NCI-H2081 (cell line): ENCODE measurements at regions not wholly inside any gene's neighbourhood (a gene's known extent, or its start where the extent isn't known, plus 50 kb on each side); places are given as distances from the start of the nearest gene placed in this dataset.
"Not testable (repeated sequence)": the region's sequence is repeated elsewhere in the genome, so short reads cannot be mapped to it uniquely, and the experiment has no call there.

Experiments used
- DNase-seq, 2 experiments: peaks; one replicate each; lab custom pipeline; 2025; lab: John Stamatoyannopoulos, UW

GRCh38 chr6:74408844-74409243 is 712.8 kb downstream of the CD109 start:
- DNase-seq = no peak

DNA sequence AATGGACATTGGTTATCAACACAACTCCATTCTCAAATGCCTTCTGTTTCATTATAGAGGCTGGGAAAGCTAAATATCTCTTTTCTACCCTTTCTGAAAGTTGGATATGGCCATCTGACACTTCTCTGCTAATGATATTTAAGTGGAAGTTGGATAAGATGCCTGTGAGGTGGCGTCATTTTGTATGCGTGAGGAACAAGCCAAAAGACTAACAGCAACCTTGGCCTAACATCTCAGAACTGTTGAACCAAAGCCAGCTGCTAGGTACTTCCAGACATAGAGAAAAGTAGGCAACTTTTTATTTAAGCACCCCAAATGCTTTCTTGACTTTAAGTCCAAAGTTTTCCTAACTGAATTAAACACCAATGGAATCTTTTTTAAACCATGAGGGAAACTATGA is 708.4 kb downstream of the CD109 start:
- no peak for DNase-seq

DNA sequence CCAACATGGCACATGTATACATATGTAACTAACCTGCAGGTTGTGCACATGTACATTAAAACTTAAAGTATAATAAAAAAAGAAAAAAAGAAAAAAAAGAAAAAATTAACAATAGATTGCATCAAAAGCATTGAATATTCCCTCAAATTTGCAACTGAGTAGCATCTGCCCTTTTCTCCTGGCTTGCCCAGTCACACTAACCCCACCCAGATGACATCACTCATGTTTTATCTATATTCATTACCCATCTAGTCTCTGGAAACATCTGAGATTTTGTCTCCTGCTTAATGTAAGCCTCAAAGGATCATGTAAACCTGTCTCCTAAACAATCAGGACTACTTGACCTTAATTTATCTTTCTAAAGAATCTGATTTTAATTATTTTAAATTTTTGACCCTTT is 706.8 kb downstream of the CD109 start:
- DNase-seq = no peak

DNA sequence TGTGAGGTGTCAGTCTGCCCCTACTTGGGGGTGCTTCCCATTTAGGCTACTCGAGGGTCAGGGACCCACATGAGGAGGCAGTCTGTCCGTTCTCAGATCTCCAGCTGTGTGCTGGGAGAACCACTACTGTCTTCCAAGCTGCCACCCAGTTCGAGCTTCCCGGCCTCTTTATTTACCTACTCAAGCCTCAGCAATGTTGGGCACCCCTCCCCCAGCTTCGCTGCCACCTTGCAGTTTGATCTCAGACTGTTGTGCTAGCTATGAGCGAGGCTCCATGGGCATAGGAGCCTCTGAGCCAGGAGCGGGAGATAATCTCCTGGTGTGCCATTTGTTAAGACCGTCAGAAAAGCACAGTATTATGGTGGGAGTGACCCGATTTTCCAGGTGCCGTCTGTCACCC is 682.4 kb downstream of the CD109 start:
- not testable (repeated sequence) for DNase-seq

DNA sequence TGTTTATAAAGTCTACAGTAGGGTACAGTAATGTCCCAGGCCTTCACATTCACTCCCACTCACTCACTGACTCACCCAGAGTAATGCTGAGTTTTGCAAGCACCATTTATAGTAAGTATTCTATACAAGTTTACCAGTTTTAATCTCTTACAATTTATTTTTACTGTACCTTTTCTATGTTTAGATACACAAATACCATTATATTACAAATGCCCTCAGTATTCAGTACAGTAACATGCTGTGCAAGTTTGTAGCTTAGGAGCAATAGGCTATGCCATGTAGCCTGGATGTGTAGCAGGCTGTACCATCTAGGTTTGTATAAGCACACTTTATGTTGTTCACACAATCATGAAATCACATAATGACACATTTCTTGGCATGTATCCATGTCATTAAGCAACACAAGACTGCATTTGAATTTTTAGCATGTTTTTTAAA is 673.6 kb downstream of the CD109 start:
- DNase-seq = no peak

DNA sequence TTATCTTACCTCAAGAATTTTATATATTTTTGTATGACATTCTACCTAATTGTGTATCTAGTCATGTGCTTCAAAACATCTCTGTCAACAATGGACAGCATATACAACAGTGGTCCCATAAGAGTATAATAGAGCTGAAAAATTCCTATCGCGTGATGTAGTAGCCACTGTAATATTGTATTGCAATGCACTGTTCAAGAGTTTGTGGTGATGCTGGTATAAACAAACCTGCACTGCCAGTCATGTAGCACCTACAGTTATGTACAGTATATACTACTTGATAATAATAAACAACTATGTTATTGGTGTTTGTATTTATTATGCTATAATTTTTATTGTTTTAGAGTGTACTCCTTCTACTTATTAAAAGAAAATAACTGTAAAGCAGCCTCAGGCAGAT is 672.7 kb downstream of the CD109 start:
- no peak for DNase-seq

DNA sequence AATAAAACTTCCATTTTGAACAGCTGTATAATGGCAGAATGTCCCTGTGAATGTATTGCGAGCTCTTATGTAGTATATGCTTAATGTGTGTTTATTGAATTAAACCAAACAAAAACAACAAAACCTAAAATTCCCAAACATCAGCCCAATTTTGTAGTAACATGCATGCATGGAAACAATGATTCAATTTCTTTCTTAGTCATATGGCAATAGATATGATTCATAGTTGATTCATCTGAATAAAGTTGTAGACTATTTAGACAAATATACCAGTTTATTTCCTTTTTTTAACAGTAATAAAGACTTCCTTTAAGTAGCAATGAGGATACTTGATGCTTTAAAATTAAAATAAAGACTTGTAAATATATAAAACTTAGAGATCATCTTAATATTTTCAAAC is 670.6 kb downstream of the CD109 start:
- DNase-seq = no peak

GRCh38 chr6:74362391-74362790 is 666.4 kb downstream of the CD109 start:
- no peak for DNase-seq

- no peak for DNase-seq
Observed at GRCh38 chr6:74357321-74357720, 661.3 kb downstream of the CD109 start.

- no peak for DNase-seq
Observed at GRCh38 chr6:74356391-74356790, 660.4 kb downstream of the CD109 start.

DNA sequence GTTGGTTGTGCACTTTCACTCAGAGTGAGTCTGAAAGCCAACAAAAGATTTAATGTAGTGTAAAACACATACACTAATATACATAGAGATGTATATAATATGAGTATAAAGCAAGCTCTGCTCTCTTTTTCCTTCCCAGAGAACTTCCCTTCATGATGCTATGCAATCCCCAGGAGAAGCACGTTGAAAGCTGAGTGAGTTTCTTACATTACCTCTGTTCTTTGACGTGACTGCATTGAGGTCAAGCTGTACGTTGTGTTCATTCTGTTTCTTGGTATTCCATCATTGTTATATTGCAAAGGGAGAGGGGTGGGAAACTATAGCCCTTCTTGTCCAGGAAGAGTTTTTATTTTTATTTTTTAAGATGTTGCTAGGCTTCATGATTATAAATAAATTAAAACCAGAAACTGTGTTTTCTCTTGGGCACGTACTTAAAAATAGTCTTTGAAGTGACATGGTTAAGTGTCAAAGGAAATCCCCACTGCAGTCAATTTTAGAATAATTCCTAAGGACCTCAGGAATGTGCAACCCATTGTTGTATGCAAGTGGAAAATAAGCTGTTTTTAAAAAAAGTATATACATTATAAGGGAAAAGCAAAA is 651.0 kb downstream of the CD109 start:
- no peak for DNase-seq

GRCh38 chr6:74343804-74344203 is 647.8 kb downstream of the CD109 start:
- no peak for DNase-seq

- DNase-seq = not testable (repeated sequence)
Observed at GRCh38 chr6:74343321-74343720, 647.3 kb downstream of the CD109 start.

DNA sequence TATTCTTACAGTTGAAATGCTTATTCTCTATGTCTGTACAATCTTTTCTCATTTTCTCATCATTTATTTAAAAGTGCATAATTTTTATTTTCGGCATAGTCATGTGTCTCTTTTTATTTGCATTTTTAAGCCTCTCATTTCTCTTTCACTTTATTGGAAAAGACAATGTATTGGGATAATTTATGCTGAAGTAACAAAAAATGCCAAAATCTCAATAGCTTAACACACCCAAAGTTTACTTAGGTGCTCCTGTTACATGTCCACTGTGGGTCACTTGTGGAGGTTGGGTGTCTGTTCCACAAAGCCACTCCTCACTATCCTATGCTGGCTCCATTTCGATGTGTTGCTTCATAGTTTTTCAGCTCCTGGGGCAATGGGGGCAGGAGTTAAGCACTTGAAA is 638.7 kb downstream of the CD109 start:
- no peak for DNase-seq

DNA sequence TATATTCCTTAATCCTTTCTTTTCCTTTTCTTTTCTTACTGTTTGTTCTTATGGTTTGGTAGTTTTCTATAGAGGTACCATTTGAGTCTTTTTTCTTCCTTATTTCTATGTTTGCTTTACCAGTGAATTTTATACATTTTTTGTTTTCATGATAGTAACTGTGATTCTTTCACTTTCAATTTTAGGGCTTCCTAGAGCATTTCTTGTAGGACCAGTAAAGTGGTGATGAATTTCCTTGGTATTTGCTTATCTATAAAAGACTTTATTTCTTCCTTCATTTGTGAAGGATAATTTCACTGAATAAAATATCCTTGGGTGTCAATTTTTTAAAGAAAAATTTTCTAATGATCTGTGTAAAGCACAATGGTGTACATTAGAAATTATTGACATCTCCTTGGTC is 637.4 kb downstream of the CD109 start:
- DNase-seq = no peak

- DNase-seq = no peak
Observed at GRCh38 chr6:74320715-74321114, 624.7 kb downstream of the CD109 start.

GRCh38 chr6:74320074-74320473 is 624.1 kb downstream of the CD109 start:
- DNase-seq = no peak

GRCh38 chr6:74319292-74319691 is 623.3 kb downstream of the CD109 start:
- no peak for DNase-seq

DNA sequence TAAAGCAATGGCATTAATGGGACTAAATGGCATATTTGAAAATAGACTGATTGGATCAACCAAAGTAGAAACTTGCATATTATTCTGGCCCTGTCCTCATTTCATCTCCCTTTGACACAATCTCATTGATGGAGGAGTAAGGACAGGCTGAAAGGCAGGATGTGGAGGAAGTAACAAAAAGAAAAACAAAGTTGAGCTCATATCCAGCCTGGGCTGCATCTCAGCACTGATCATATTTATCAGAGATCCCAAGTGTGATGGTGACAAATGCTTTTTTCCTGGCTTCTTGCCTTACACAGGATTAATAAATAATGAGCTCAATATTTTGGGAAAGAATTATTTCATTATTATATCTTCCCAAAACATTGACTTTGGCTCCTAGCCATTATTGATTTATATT is 622.7 kb downstream of the CD109 start:
- DNase-seq = no peak

GRCh38 chr6:74312081-74312480 is 616.1 kb downstream of the CD109 start:
- no peak for DNase-seq

DNA sequence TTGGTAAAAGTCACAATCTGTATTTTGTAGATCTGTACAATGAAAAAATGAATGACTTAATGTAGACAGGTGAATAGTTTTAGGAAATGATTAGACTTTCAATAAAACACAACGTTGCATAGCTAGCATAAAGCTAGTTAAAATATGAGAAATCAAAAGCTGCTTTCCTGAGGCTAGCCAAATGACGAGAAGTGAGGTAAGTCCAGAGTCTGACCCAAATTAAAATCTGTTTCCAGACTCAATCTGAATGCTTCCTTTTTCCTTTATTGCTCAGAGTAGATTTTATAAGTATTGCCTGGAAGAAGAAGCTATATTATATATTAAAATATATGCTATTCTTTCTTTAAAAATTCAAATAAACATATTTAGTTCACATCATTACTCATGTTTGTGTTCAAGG is 615.4 kb downstream of the CD109 start:
- no peak for DNase-seq

DNA sequence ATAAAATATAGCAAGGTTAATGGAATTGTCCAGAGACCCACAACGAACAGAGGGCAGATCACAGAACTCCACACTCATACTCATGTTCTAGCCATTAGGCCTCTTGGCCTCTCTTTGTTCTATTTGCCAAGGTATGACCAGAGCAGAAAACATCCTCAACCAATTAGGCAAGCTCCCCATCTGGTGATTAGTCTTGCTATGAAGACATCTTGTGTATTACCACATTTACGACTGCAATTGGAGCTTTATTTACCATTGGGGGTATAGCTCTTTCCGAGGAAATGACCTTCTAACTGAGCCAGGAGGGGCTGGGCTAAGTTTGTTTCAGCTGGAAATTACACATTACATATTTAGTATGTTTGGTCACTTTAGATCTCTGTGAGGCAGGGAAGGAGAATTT is 593.9 kb downstream of the CD109 start:
- DNase-seq = no peak

DNA sequence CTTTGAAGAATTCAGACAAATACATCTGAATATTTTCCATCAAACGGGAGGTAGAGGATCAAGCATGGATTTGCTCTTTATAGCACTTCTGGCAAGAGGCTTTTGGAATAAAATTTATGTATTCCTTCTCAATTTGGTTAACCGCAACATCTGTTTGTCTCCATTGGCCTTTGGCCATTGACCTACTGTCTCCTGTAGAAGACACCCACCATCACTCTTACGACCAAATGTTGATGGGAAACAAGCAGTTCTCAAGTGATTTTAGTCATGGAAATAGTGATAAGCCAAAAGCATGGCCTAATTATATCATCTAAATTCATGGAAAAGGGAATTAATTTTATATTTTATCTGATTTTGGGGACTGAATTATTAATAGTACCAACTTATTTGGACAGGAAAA is 591.9 kb downstream of the CD109 start:
- no peak for DNase-seq

- DNase-seq = no peak
Observed at GRCh38 chr6:74287441-74287840, 591.4 kb downstream of the CD109 start.

- no peak for DNase-seq
Observed at GRCh38 chr6:74284284-74284683, 588.3 kb downstream of the CD109 start.
